ENCODE measurements at regions not wholly inside any gene's neighbourhood (a gene's known extent, or its start where the extent isn't known, plus 50 kb on each side); places are given as distances from the start of the nearest gene placed in this dataset.

- H3K9ac ChIP-seq (ENCODE audit: control insufficient read depth, insufficient read depth, low read length) = no peak overlapping the region
- intact Hi-C loops (cut with micrococcal nuclease; ENCODE audit: unreplicated experiment) (no loop called here), in situ Hi-C loops (cut with MboI) (no loop called here)
- no peak for TF ChIP-seq MTA3 (IDR thresholded peaks at IDR 0.05; ENCODE audit: borderline replicate concordance, low read length)
- TF ChIP-seq SP1 (IDR thresholded peaks at IDR 0.05; ENCODE audit: low read depth, low read length) = no peak
- TF ChIP-seq RUNX3 (IDR thresholded peaks at IDR 0.05; ENCODE audit: low read length) = no peak
- TF ChIP-seq CBX3 (IDR thresholded peaks at IDR 0.05; ENCODE audit: borderline replicate concordance, low read depth) = no peak
- TF ChIP-seq POLR2AphosphoS2 (IDR thresholded peaks at IDR 0.05; ENCODE audit: low read depth, low read length) = no peak
- no peak for TF ChIP-seq ZSCAN29 (IDR thresholded peaks at IDR 0.05)
- no peak for TF ChIP-seq CHD2 (IDR thresholded peaks at IDR 0.05; ENCODE audit: borderline replicate concordance, low read depth, low read length)
- no peak for TF ChIP-seq SIN3A (IDR thresholded peaks at IDR 0.05; ENCODE audit: low read depth, low read length)
- no peak for TF ChIP-seq ZNF622 (IDR thresholded peaks at IDR 0.05)
- no peak for TF ChIP-seq WRNIP1 (IDR thresholded peaks at IDR 0.05; ENCODE audit: borderline replicate concordance, low read depth, low read length)
- no peak for TF ChIP-seq ATF3 (IDR thresholded peaks at IDR 0.05; ENCODE audit: borderline replicate concordance, extremely low read depth, low read depth, low read length)
- TF ChIP-seq RB1 (IDR thresholded peaks at IDR 0.05; ENCODE audit: borderline replicate concordance) = no peak
- TF ChIP-seq CBX5 (IDR thresholded peaks at IDR 0.05; ENCODE audit: low read depth) = no peak
- TF ChIP-seq TAF1 (IDR thresholded peaks at IDR 0.05; ENCODE audit: borderline replicate concordance, low read depth, low read length) = no peak
- TF ChIP-seq EED (IDR thresholded peaks at IDR 0.05; ENCODE audit: low read depth) = no peak
- ATAC-seq = no peak
- no TSS peak for BruUV-seq (replicated peaks)
- DNase-seq (ENCODE audit: low read depth, low spot score) = no peak
- H3K4me3 ChIP-seq = no peak overlapping the region
- no peaks in the 10 kb centered on the region for H4K20me1 ChIP-seq (ENCODE audit: control insufficient read depth, insufficient read depth)
- no peaks in the 10 kb centered on the region for H3K9me3 ChIP-seq (replicated peaks; ENCODE audit: control insufficient read depth, insufficient read depth, low read length)
- H2AFZ ChIP-seq (ENCODE audit: control insufficient read depth, low read depth, low read length) = no peak overlapping the region
- POLR2A ChIA-PET = interaction anchor here (1.1 kb wide), 1 partner anchor 416 kb away, joined by 3 read pairs; no protein-coding TSS in a partner anchor
- H3K27ac ChIP-seq (ENCODE audit: control insufficient read depth, insufficient read depth) = no peak overlapping the region
- H3K4me1 ChIP-seq (ENCODE audit: control insufficient read depth, insufficient read depth, low read length) = no peaks in the 10 kb centered on the region
- RAD21 ChIA-PET (ENCODE audit: unreplicated experiment) = interaction anchor here (1.6 kb wide), 1 partner anchor 118 kb away, joined by 6 read pairs; no protein-coding TSS in a partner anchor
- no peaks in the 10 kb centered on the region; a peak in 2 of 4 replicates for H3K27me3 ChIP-seq (replicated peaks in 1 of 2; ENCODE audit: control insufficient read depth in 2 of 2, insufficient read depth in 2 of 2, low read length in 1 of 2)
- H3K4me2 ChIP-seq (ENCODE audit: control insufficient read depth, insufficient read depth) = no peak overlapping the region
- H3K36me3 ChIP-seq (ENCODE audit: control insufficient read depth in 2 of 2, insufficient read depth in 2 of 2, low read length in 1 of 2) = no peaks in the 10 kb centered on the region
- SMC1A ChIA-PET (ENCODE audit: uncharacterized antibody, unreplicated experiment) = interaction anchor here (0.5 kb wide), 2 partner anchors 134 to 207 kb away, joined by 3 to 5 read pairs; no protein-coding TSS in a partner anchor
- no peaks in the 10 kb centered on the region for H3K79me2 ChIP-seq (ENCODE audit: control insufficient read depth, insufficient read depth, low read length)
- CTCF ChIA-PET = interaction anchor here (0.5 to 1.4 kb wide), 3 partner anchors 117 to 290 kb away, joined by 3 to 6 read pairs (median 4); no protein-coding TSS in a partner anchor
- WGBS (ENCODE audit: insufficient coverage, insufficient replicate concordance, low lambda C conversion rate, missing lambda C conversion rate) = 42% methylated on average over 2 of the region's 2 CpGs
- no peak for FAIRE-seq
Observed at GRCh38 chr12:93984005-93984404, 164.4 kb upstream of the PLXNC1 start.
